ENCODE measurements at regions not wholly inside any gene's neighbourhood (a gene's known extent, or its start where the extent isn't known, plus 50 kb on each side); places are given as distances from the start of the nearest gene placed in this dataset.

DNA sequence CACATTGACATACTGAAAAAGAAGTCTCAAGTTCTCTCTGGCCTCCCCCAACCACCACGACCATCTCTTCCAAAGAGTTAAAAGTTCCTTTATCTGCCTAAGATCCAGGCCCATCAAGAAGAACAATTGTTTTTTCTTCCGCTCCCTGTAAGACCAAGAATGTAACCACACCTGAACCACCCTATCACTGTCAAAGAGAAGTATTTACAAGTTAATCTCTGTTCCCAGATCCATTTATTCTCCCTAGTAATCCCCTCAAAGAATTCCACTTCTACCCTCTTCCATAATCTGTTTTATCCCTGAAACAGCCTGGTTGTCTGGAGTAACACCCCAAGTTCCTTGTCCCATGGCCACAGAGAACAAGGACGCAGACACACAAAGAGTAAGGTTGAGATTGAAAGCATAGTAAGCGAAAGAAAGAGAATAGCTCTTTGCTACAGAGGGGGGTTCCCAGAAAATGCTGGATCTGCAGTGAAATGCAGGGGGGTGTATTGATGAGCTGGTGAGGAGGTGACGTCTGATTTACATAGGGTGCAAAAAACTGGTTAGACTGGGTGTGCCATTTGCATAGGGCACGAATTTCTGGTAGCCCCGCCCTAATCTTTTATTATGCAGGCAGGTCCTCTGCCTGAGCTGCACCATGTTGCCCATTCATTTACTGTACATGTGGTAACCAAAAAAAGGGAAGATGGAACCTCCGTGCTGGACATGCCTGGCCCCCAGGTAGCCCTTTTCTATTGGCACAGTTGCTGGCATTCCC, 122.0 kb downstream of the SKIDA1 start:
- CTCF ChIA-PET = no interaction called here
- no peaks in the 10 kb centered on the region for H3K27me3 ChIP-seq (ENCODE audit: control insufficient read depth, insufficient read depth, low read length)
- no peak for TF ChIP-seq SIN3A (IDR thresholded peaks at IDR 0.05; ENCODE audit: borderline replicate concordance, insufficient read depth, low read depth, low read length)
- TF ChIP-seq, protein P1, sequence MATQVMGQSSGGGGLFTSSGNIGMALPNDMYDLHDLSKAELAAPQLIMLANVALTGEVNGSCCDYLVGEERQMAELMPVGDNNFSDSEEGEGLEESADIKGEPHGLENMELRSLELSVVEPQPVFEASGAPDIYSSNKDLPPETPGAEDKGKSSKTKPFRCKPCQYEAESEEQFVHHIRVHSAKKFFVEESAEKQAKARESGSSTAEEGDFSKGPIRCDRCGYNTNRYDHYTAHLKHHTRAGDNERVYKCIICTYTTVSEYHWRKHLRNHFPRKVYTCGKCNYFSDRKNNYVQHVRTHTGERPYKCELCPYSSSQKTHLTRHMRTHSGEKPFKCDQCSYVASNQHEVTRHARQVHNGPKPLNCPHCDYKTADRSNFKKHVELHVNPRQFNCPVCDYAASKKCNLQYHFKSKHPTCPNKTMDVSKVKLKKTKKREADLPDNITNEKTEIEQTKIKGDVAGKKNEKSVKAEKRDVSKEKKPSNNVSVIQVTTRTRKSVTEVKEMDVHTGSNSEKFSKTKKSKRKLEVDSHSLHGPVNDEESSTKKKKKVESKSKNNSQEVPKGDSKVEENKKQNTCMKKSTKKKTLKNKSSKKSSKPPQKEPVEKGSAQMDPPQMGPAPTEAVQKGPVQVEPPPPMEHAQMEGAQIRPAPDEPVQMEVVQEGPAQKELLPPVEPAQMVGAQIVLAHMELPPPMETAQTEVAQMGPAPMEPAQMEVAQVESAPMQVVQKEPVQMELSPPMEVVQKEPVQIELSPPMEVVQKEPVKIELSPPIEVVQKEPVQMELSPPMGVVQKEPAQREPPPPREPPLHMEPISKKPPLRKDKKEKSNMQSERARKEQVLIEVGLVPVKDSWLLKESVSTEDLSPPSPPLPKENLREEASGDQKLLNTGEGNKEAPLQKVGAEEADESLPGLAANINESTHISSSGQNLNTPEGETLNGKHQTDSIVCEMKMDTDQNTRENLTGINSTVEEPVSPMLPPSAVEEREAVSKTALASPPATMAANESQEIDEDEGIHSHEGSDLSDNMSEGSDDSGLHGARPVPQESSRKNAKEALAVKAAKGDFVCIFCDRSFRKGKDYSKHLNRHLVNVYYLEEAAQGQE (IDR thresholded peaks at IDR 0.05; ENCODE audit: insufficient read depth in 1 of 2, low read depth in 2 of 2, low read length in 1 of 2) = no peak
- no peaks in the 10 kb centered on the region for H3K9me3 ChIP-seq (ENCODE audit: control insufficient read depth, insufficient read depth, low read depth, low read length)
- DNase-seq (ENCODE audit: low read depth, low spot score) = no peak
- POLR2A ChIA-PET = no interaction called here
- BruUV-seq (replicated peaks) = no TSS peak
- no peak overlapping the region for H3K4me3 ChIP-seq (ENCODE audit: low read depth in 2 of 2, low read length in 2 of 2)
- no peak for ATAC-seq
- intact Hi-C loops (cut with micrococcal nuclease; ENCODE audit: unreplicated experiment) (no loop called here), in situ Hi-C loops (cut with HindIII; ENCODE audit: low pct_unique_long_range_greater_than_20kb, low sequenced_read_pairs) (no loop called here)
- H3K4me1 ChIP-seq (ENCODE audit: control insufficient read depth, insufficient read depth, low read length) = peaks cover 29% of the 10 kb centered on the region
- H3K27ac ChIP-seq (ENCODE audit: low read length) = peak overlapping the region; percentile 91
- no peaks in the 10 kb centered on the region for H3K36me3 ChIP-seq (ENCODE audit: control insufficient read depth, insufficient read depth, low read length)

DNA sequence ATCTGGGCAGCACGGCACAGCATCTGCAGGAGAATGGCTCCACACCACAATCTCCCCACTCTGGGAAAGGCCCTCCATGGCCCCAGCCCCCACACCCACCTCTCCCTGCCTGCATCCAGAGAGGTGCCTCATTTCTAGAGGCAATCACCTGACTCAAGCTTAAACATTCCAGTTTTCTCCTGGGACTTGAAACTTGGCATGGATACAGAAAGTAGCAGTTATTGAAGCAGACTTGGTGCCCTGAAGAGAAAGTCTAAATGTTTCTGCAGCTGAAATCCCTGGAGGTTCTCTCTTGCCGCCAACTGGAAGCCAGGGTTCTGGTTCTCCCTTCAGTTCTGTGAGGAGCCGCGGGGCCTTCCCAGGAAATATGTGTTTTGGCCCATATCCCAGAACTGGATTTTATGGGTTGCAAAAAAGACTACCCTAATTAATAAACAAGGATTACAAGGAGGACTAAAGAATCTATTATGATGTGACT, 122.8 kb downstream of the SKIDA1 start:
- Histone ChIP-seq H3K4me3 (ENCODE audit: low read depth in 2 of 2, low read length in 2 of 2) (no peak overlapping the region), H3K36me3 (ENCODE audit: control insufficient read depth, insufficient read depth, low read length) (no peaks in the 10 kb centered on the region), H3K4me1 (ENCODE audit: control insufficient read depth, insufficient read depth, low read length) (peaks cover 33% of the 10 kb centered on the region), H3K27me3 (ENCODE audit: control insufficient read depth, insufficient read depth, low read length) (no peaks in the 10 kb centered on the region), H3K9me3 (ENCODE audit: control insufficient read depth, insufficient read depth, low read depth, low read length) (no peaks in the 10 kb centered on the region), H3K27ac (ENCODE audit: low read length) (peak overlapping the region; percentile 91)
- no TSS peak for BruUV-seq (replicated peaks)
- in situ Hi-C loops (cut with HindIII; ENCODE audit: low pct_unique_long_range_greater_than_20kb, low sequenced_read_pairs) = no loop called here
- TF ChIP-seq TCF7L2 (IDR thresholded peaks at IDR 0.05; ENCODE audit: low read depth, low read length) = peak; percentile 24; the same call in 1 of the 2 replicates
- TF ChIP-seq, protein P1 (IDR thresholded peaks at IDR 0.05; ENCODE audit: insufficient read depth in 1 of 2, low read depth in 2 of 2, low read length in 1 of 2) = no peak
- intact Hi-C loops (cut with micrococcal nuclease; ENCODE audit: unreplicated experiment) = no loop called here
- ATAC-seq (peak; percentile 45; the same call in 1 of the 2 replicates), DNase-seq (ENCODE audit: low read depth, low spot score) (no peak)
- ChIA-PET POLR2A (interaction anchor here (0.7 kb wide), 1 partner anchor 34 kb away, joined by 3 read pairs; no protein-coding TSS in a partner anchor), CTCF (interaction anchor here (0.6 kb wide), 1 partner anchor 109 kb away, joined by 4 read pairs; no protein-coding TSS in a partner anchor)

DNA sequence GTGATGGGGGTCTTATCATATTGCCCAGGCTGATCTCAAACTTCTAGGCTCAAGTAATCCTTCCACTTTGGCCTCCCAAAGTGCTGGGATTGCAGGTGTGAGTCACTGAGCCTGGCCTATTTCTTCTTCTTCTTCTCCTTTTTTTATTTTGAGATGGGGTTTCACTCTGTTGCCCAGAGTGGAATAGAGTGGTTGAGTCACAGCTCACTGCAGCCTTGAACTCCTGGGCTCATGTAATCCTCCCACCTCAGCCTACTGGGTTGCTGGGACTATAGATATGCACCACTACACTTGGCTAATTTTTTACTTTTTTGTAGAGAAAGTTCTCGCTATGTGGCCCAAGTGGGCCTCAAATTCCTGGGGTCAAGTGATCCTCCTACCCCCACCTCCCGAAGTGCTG, 124.3 kb downstream of the SKIDA1 start:
- intact Hi-C loops (cut with micrococcal nuclease; ENCODE audit: unreplicated experiment) (no loop called here), in situ Hi-C loops (cut with HindIII; ENCODE audit: low pct_unique_long_range_greater_than_20kb, low sequenced_read_pairs) (no loop called here)
- Histone ChIP-seq H3K36me3 (ENCODE audit: control insufficient read depth, insufficient read depth, low read length) (no peaks in the 10 kb centered on the region), H3K27ac (ENCODE audit: low read length) (peak overlapping the region; percentile 91; the same call in 1 of the 2 replicates), H3K4me3 (ENCODE audit: low read depth in 2 of 2, low read length in 2 of 2) (no peak overlapping the region), H3K27me3 (ENCODE audit: control insufficient read depth, insufficient read depth, low read length) (no peaks in the 10 kb centered on the region), H3K9me3 (ENCODE audit: control insufficient read depth, insufficient read depth, low read depth, low read length) (no peaks in the 10 kb centered on the region), H3K4me1 (ENCODE audit: control insufficient read depth, insufficient read depth, low read length) (peaks cover 39% of the 10 kb centered on the region)
- ChIA-PET POLR2A (no interaction called here), CTCF (no interaction called here)
- BruUV-seq (replicated peaks) = no TSS peak
- DNase-seq (ENCODE audit: low read depth, low spot score) = no peak
- TF ChIP-seq, protein P1 (IDR thresholded peaks at IDR 0.05; ENCODE audit: insufficient read depth in 1 of 2, low read depth in 2 of 2, low read length in 1 of 2) = no peak
- TF ChIP-seq TCF7L2 (IDR thresholded peaks at IDR 0.05; ENCODE audit: low read depth, low read length) (no peak), POLR2AphosphoS5 (IDR thresholded peaks at IDR 0.05; ENCODE audit: low read depth, low read length) (no peak), SIN3A (IDR thresholded peaks at IDR 0.05; ENCODE audit: borderline replicate concordance, insufficient read depth, low read depth, low read length) (no peak)
- TF ChIP-seq, protein P2, sequence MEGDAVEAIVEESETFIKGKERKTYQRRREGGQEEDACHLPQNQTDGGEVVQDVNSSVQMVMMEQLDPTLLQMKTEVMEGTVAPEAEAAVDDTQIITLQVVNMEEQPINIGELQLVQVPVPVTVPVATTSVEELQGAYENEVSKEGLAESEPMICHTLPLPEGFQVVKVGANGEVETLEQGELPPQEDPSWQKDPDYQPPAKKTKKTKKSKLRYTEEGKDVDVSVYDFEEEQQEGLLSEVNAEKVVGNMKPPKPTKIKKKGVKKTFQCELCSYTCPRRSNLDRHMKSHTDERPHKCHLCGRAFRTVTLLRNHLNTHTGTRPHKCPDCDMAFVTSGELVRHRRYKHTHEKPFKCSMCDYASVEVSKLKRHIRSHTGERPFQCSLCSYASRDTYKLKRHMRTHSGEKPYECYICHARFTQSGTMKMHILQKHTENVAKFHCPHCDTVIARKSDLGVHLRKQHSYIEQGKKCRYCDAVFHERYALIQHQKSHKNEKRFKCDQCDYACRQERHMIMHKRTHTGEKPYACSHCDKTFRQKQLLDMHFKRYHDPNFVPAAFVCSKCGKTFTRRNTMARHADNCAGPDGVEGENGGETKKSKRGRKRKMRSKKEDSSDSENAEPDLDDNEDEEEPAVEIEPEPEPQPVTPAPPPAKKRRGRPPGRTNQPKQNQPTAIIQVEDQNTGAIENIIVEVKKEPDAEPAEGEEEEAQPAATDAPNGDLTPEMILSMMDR (IDR thresholded peaks at IDR 0.05) = no peak
- no peak for ATAC-seq
